ENCODE measurements at regions not wholly inside any gene's neighbourhood (a gene's known extent, or its start where the extent isn't known, plus 50 kb on each side); places are given as distances from the start of the nearest gene placed in this dataset.

DNA sequence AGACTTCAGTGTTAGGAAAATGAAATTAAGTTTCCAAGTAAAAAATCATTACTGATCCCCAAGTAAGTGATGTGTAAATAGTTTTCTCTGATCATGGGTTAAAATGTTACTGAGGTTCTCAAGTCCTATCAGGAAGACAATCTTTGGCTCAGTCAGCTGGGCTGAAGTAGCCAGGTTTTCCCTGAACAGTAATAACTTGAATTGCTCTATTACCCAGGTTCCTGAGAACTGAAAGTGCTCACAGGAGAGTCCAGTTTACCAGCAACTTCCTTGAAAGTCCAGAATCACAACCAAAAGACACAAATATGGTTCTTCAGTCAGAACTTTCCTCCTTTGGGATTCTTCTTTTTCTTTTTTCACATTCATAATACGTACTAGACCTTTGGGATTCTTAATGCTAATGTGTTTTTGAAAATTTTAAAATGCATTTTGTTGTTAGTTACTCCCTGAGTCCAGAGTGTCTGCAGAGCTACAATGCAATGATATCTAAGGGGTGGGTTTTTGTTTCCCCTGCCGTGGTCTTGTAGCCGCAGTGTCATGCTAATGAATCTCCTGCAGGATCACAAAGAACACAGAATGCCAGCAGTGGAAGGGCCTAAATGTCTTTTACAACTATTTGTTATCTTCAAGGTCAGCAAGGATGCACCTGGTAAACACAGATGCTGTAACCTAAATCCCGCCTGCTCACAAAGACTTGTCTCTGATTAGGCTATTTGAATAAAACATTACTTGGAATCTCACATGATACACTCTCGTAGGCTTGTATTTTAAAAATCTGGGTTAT is 439.8 kb upstream of the NR3C2 start:
- H3K4me1 Mint-ChIP-seq (ENCODE audit: unreplicated experiment): peaks cover 5% of the 10 kb centered on the region
- H3K9me3 Mint-ChIP-seq: peaks cover 6% of the 10 kb centered on the region
- no peak for DNase-seq (ENCODE audit: extremely low spot score, unreplicated experiment)
- H3K36me3 Mint-ChIP-seq: no peaks in the 10 kb centered on the region
- TF ChIP-seq CTCF (conservative IDR thresholded peaks at IDR 0.05): no peak
- no peak overlapping the region for H3K4me3 Mint-ChIP-seq
- no peak overlapping the region for H3K27ac Mint-ChIP-seq
- H3K27me3 Mint-ChIP-seq: no peaks in the 10 kb centered on the region

GRCh38 chr4:148874331-148874730 is 432.1 kb upstream of the NR3C2 start:
- no peaks in the 10 kb centered on the region for H3K9me3 Mint-ChIP-seq
- no peaks in the 10 kb centered on the region for H3K36me3 Mint-ChIP-seq
- no peak for TF ChIP-seq CTCF (conservative IDR thresholded peaks at IDR 0.05)
- no peak for DNase-seq (ENCODE audit: extremely low spot score, unreplicated experiment)
- no peaks in the 10 kb centered on the region for H3K4me1 Mint-ChIP-seq (ENCODE audit: unreplicated experiment)
- no peak overlapping the region for H3K27ac Mint-ChIP-seq
- H3K4me3 Mint-ChIP-seq: no peak overlapping the region
- H3K27me3 Mint-ChIP-seq: no peaks in the 10 kb centered on the region

DNA sequence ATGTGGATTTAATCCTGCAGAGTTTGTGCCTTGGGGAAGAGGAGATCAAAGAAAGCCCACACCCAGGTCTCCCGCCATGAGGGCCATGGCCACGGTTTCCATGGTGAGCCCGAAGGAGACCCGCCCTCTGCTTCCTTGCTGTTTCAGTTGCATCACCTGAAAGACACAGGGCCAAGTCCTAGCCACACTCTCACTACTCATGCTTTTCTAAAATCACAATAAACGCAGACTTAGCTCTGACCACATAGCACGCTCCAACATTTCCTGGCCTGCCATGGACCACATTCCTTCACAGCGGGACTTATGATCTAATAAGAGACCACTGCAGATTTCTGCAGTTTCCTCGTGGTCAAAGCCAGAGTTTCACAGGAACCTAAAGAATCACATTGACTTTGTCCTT is 426.0 kb upstream of the NR3C2 start:
- H3K27me3 Mint-ChIP-seq: no peaks in the 10 kb centered on the region
- TF ChIP-seq CTCF (conservative IDR thresholded peaks at IDR 0.05): no peak
- no peaks in the 10 kb centered on the region for H3K4me1 Mint-ChIP-seq (ENCODE audit: unreplicated experiment)
- H3K9me3 Mint-ChIP-seq: no peaks in the 10 kb centered on the region
- H3K36me3 Mint-ChIP-seq: no peaks in the 10 kb centered on the region
- no peak overlapping the region for H3K27ac Mint-ChIP-seq
- DNase-seq (ENCODE audit: extremely low spot score, unreplicated experiment): no peak
- H3K4me3 Mint-ChIP-seq: no peak overlapping the region

GRCh38 chr4:148866666-148867065 is 424.5 kb upstream of the NR3C2 start:
- H3K36me3 Mint-ChIP-seq: no peaks in the 10 kb centered on the region
- no peak for TF ChIP-seq CTCF (conservative IDR thresholded peaks at IDR 0.05)
- H3K27me3 Mint-ChIP-seq: no peaks in the 10 kb centered on the region
- no peak overlapping the region for H3K27ac Mint-ChIP-seq
- H3K4me3 Mint-ChIP-seq: no peak overlapping the region
- H3K9me3 Mint-ChIP-seq: no peaks in the 10 kb centered on the region
- DNase-seq (ENCODE audit: extremely low spot score, unreplicated experiment): no peak
- H3K4me1 Mint-ChIP-seq (ENCODE audit: unreplicated experiment): no peaks in the 10 kb centered on the region

GRCh38 chr4:148857973-148858534 is 415.8 kb upstream of the NR3C2 start:
- no peak for DNase-seq (ENCODE audit: extremely low spot score, unreplicated experiment)
- Mint-ChIP-seq H3K9me3 (peaks cover 16% of the 10 kb centered on the region), H3K36me3 (no peaks in the 10 kb centered on the region), H3K27ac (no peak overlapping the region), H3K4me1 (ENCODE audit: unreplicated experiment) (peaks cover 5% of the 10 kb centered on the region), H3K27me3 (no peaks in the 10 kb centered on the region), H3K4me3 (no peak overlapping the region)
- TF ChIP-seq CTCF (conservative IDR thresholded peaks at IDR 0.05): no peak
